Cardiac fibroblast (primary cell): ENCODE measurements at regions not wholly inside any gene's neighbourhood (a gene's known extent, or its start where the extent isn't known, plus 50 kb on each side); places are given as distances from the start of the nearest gene placed in this dataset.

Experiments used
- DNase-seq, 2 donors: peaks; one replicate each; pipeline versions ENCODE4 v3.0.0 to v3.0.0-alpha.2; 2010; ENCODE audit warnings: low read depth in 2 of 2
- H3K4me3 ChIP-seq, 2 donors: replicated peaks in 1 of 2; 1 replicate in 1 of 2; 2 replicates in 1 of 2; pipeline ENCODE4 v1.5.1; 2011; ENCODE audit warnings: low read depth in 2 of 2, low read length in 2 of 2, mild to moderate bottlenecking in 2 of 2, moderate library complexity in 1 of 2
- TF ChIP-seq, protein P1 (sequence below): IDR thresholded peaks from one replicate; pipeline ENCODE4 v1.5.1; 2011; ENCODE audit warnings: low read depth, mild to moderate bottlenecking, low read length, inconsistent platforms

DNA sequence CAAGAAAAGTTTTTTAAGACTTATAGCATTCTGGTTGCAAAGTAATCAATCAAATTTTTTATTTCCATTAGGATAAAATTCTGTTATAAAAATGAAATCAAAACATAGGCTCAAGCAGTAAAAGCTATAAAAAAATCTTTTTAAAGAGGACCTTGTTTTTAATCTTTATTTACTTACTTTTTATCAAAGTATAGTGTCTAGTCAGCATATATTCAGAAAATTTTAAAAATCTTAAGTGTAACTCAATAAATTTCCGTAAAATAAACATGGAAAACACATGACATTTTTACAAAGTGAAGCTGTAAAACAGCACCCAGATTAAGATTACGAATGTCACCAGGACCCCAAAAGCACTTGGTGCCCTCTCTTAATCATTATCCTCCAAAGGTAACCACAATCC is 302.4 kb downstream of the TMEM161B start:
- DNase-seq, result no peak
- H3K4me3 ChIP-seq, result no peak overlapping the region
- TF ChIP-seq, protein P1, sequence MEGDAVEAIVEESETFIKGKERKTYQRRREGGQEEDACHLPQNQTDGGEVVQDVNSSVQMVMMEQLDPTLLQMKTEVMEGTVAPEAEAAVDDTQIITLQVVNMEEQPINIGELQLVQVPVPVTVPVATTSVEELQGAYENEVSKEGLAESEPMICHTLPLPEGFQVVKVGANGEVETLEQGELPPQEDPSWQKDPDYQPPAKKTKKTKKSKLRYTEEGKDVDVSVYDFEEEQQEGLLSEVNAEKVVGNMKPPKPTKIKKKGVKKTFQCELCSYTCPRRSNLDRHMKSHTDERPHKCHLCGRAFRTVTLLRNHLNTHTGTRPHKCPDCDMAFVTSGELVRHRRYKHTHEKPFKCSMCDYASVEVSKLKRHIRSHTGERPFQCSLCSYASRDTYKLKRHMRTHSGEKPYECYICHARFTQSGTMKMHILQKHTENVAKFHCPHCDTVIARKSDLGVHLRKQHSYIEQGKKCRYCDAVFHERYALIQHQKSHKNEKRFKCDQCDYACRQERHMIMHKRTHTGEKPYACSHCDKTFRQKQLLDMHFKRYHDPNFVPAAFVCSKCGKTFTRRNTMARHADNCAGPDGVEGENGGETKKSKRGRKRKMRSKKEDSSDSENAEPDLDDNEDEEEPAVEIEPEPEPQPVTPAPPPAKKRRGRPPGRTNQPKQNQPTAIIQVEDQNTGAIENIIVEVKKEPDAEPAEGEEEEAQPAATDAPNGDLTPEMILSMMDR, result no peak

DNA sequence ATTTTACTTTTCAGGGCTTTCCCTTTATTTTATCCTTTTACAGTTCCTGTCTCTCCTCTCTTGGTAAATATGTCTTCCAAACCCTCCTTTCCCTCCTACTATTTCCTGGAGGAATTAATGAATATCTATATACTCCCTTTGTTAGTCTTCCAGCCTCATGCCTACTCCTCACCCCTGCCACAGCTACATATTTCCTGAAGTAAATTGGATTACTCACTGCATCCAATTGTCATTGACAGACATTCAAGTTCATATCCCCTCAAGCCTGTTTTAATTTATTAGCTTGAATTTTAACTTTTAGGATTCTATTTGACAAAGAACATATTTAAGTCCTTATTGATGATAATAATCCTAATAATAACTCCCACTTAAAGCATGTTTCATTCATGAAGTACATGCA is 314.5 kb downstream of the TMEM161B start:
- no peak overlapping the region for H3K4me3 ChIP-seq
- TF ChIP-seq, protein P1, result no peak
- no peak for DNase-seq

DNA sequence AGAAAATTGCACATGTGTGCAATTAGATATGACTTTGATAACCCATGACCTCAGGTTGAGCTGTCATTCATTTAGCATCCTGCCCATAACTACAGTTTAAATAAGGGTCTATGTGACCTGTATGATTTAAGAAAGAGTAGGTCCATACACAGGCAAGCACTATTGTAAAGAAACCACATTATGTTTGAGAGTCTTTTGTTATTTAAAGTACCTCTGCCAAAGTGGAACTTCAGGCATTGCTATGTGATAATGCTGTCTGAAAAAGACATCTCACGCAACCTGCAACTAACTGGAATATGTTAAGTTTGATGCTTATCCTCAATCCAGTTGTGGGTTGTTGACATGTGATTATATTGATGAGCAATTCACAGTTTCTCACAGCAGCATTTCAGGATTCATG is 317.0 kb downstream of the TMEM161B start:
- TF ChIP-seq, protein P1, result no peak
- H3K4me3 ChIP-seq, result no peak overlapping the region
- no peak for DNase-seq

DNA sequence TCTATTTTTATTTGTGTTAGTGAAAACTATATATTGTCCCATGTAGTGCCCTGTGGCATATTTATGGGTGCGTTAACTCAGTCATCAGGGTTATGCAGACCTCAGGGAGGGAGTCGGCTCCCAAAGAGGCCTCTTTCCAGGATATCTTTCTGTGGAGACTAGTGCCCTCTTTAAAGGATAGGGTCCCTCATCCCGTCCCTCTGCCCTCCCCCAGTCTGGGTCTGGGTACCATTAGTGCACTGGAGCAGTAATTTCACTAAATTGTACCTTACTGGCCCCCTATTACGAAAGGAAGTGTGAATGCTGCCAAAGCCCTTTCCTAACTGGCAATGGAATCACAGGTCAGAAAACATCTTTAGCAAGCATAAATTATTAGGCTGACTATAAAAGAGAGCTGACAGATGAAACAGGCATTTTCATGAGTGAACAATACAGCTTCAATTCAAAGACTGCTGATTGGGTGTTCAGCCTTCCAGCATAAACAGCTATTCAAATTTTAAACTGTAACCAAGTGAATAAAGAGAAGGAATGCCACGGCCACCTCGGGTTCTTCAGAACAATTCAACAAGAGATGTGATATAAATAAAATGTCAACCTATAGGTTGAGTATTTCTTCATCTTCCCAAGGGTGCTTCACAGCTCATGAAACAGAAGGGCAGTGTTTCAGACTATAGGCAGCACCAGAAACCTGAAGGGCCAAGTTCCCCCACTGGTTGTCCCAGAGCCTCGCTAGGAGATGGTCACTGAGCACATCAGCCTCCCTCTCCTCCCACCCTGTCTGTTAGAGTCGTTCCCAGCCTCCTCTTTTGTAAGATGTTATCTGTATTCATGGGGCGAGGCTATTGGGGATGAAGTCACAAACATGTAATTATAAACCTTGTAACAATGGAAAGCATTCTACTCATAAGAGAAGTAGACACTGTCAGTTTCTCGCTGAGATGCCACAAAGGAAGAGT is 318.7 kb downstream of the TMEM161B start:
- H3K4me3 ChIP-seq, result no peak overlapping the region
- DNase-seq, result no peak
- TF ChIP-seq, protein P1, result no peak

DNA sequence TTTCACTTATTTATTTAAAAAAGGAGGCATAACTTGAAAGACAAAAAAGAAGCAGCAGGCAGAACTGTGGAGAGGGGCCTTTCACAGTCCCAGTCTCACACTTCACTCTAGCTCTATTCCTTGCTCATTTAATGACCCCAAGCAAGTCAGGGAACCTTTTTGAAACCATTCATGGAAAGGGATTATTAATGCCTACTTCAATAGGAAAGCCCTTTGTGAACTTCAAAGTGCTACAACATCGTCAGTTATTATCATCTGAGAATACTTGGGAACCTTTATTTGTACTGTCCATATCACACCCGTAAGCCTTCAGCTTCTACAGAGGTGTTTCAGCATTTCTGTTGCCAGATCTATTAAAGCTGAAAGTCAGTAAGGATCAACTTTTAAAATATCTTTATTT is 320.2 kb downstream of the TMEM161B start:
- TF ChIP-seq, protein P1, result no peak
- no peak overlapping the region for H3K4me3 ChIP-seq
- no peak for DNase-seq

DNA sequence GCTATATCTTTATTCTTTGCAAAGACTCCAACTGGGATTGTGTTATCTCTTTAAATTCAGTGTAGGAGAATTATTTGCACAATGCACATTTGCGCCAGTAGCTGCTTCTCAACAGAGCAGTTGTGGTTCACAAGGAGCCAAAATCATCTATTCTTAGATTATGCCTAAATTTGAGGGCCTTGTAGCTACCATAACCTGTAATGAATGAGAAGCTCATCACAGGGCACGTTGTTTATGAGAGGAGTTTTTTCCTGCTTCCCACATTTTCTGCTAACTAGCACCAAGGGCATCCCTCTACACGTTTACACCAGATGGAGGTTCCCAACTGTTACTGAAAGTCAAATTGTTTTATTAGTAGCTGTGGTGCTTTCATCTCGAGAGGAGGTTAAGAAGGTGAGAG is 322.4 kb downstream of the TMEM161B start:
- TF ChIP-seq, protein P1, result no peak
- no peak overlapping the region for H3K4me3 ChIP-seq
- DNase-seq, result no peak

DNA sequence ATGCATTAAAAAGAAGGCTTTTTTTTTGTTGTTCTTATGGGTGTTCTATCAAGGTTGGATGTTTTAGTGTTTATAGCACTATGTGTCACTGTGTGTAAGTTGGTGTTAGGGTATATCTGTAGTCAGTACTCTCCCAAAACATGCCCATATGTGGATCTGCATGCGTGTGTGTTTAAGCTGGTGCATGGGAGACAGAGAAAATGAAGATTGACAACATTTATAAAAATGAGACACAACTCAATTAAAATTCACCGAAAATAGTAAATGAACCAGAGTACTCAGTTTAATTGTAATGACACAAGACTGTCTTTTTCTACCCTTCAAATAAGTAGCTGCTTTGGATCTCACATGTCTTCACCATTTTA is 323.4 kb downstream of the TMEM161B start:
- no peak for DNase-seq
- H3K4me3 ChIP-seq, result no peak overlapping the region
- TF ChIP-seq, protein P1, result no peak
